Activated CD8-positive, alpha-beta T cell treated with anti-CD3 and anti-CD28 coated beads for 36 hours (primary cell): ENCODE measurements at regions not wholly inside any gene's neighbourhood (a gene's known extent, or its start where the extent isn't known, plus 50 kb on each side); places are given as distances from the start of the nearest gene placed in this dataset.
"Not testable (repeated sequence)": the region's sequence is repeated elsewhere in the genome, so short reads cannot be mapped to it uniquely, and the experiment has no call there.

ENCODE experiments used
- ATAC-seq: fragments of 200-7000 bp; cut with Tn5 transposase; one replicate; pipeline ENCODE4 v1.10.0; 2021; ENCODE audit warnings: mild to moderate bottlenecking, moderate library complexity
- CTCF ChIA-PET: fragments of 350-600 bp; sonication (Branson Sonifier 250); formaldehyde crosslinking; loops from one replicate; lab custom pipeline; 2021; ENCODE audit warnings: antibody characterized with exemption; lab: Charles Lee
- POLR2A ChIA-PET: fragments of 350-600 bp; sonication (Branson Sonifier 250); formaldehyde crosslinking; loops from one replicate; lab custom pipeline; 2021; ENCODE audit warnings: antibody characterized with exemption; lab: Charles Lee
- DNase-seq: peaks from one replicate; pipeline ENCODE4 v3.0.0-alpha.2; 2020
- H3K27ac Mint-ChIP-seq: one replicate; pipeline ENCODE4 v1.8.0; 2021; ENCODE audit warnings: mild to moderate bottlenecking, mixed read lengths
- H3K27me3 Mint-ChIP-seq: one replicate; pipeline ENCODE4 v1.8.0; 2021; ENCODE audit warnings: mixed read lengths
- H3K36me3 Mint-ChIP-seq: one replicate; pipeline ENCODE4 v1.8.0; 2021; ENCODE audit warnings: low read depth, mixed read lengths
- H3K4me1 Mint-ChIP-seq: one replicate; pipeline ENCODE4 v1.8.0; 2021; ENCODE audit warnings: low read depth, mixed read lengths
- H3K4me3 Mint-ChIP-seq: one replicate; pipeline ENCODE4 v1.8.0; 2021; ENCODE audit warnings: mild to moderate bottlenecking, moderate library complexity, mixed read lengths
- H3K9me3 Mint-ChIP-seq: one replicate; pipeline ENCODE4 v1.8.0; 2021; ENCODE audit warnings: mixed read lengths
- CTCF ChIP-seq: fragments of 200-600 bp; IDR thresholded peaks from one replicate; pipeline ENCODE4 v1.8.0; 2022; ENCODE audit warnings: antibody characterized with exemption, mild to moderate bottlenecking
- intact Hi-C: fragments of 100-400 bp; cut with micrococcal nuclease; formaldehyde crosslinking; loops from one replicate; pipeline ENCODE4 v1.10.0; 2022

GRCh38 chr4:123675567-123675966 lies 279.0 kb downstream of the SPRY1 start:
- no peaks in the 10 kb centered on the region for H3K9me3 Mint-ChIP-seq
- CTCF ChIA-PET, result no interaction called here
- H3K36me3 Mint-ChIP-seq, result no peaks in the 10 kb centered on the region
- TF ChIP-seq CTCF, result no peak
- POLR2A ChIA-PET, result no interaction called here
- peaks cover 14% of the 10 kb centered on the region for H3K4me1 Mint-ChIP-seq
- H3K4me3 Mint-ChIP-seq, result no peak overlapping the region
- DNase-seq (no peak), ATAC-seq (no peak)
- intact Hi-C loops, result no loop called here
- H3K27ac Mint-ChIP-seq, result no peak overlapping the region
- peaks cover 34% of the 10 kb centered on the region for H3K27me3 Mint-ChIP-seq

GRCh38 chr4:123676071-123676889 lies 279.7 kb downstream of the SPRY1 start:
- Mint-ChIP-seq H3K4me3 (no peak overlapping the region), H3K36me3 (no peaks in the 10 kb centered on the region), H3K4me1 (peaks cover 14% of the 10 kb centered on the region), H3K27ac (no peak overlapping the region), H3K27me3 (peaks cover 31% of the 10 kb centered on the region), H3K9me3 (no peaks in the 10 kb centered on the region)
- ATAC-seq (no peak), DNase-seq (no peak)
- TF ChIP-seq CTCF, result no peak
- intact Hi-C loops, result no loop called here
- ChIA-PET POLR2A (no interaction called here), CTCF (no interaction called here)

- no peak overlapping the region for H3K27ac Mint-ChIP-seq
- ChIA-PET CTCF (no interaction called here), POLR2A (no interaction called here)
- intact Hi-C loops, result no loop called here
- H3K4me1 Mint-ChIP-seq, result peaks cover 10% of the 10 kb centered on the region
- no peaks in the 10 kb centered on the region for H3K36me3 Mint-ChIP-seq
- H3K9me3 Mint-ChIP-seq, result no peaks in the 10 kb centered on the region
- no peak overlapping the region for H3K4me3 Mint-ChIP-seq
- no peak for DNase-seq
- peaks cover 28% of the 10 kb centered on the region for H3K27me3 Mint-ChIP-seq
- ATAC-seq, result no peak
- TF ChIP-seq CTCF, result no peak
Observed at GRCh38 chr4:123676890-123677229, 280.3 kb downstream of the SPRY1 start.

GRCh38 chr4:123682931-123683330 lies 286.3 kb downstream of the SPRY1 start:
- CTCF ChIA-PET, result no interaction called here
- no peak for ATAC-seq
- H3K27me3 Mint-ChIP-seq, result peaks cover 15% of the 10 kb centered on the region
- H3K27ac Mint-ChIP-seq, result no peak overlapping the region
- no peak for TF ChIP-seq CTCF
- intact Hi-C loops, result no loop called here
- no peaks in the 10 kb centered on the region for H3K36me3 Mint-ChIP-seq
- H3K4me1 Mint-ChIP-seq, result no peaks in the 10 kb centered on the region
- no peak for DNase-seq
- H3K4me3 Mint-ChIP-seq, result no peak overlapping the region
- H3K9me3 Mint-ChIP-seq, result peaks cover 5% of the 10 kb centered on the region
- POLR2A ChIA-PET, result no interaction called here

- POLR2A ChIA-PET, H3K4me3 Mint-ChIP-seq, DNase-seq, H3K36me3 Mint-ChIP-seq, H3K27ac Mint-ChIP-seq, H3K4me1 Mint-ChIP-seq, CTCF ChIA-PET, intact Hi-C loops, ATAC-seq, H3K27me3 Mint-ChIP-seq: not testable (repeated sequence)
- H3K9me3 Mint-ChIP-seq, result peaks cover 11% of the 10 kb centered on the region
Observed at GRCh38 chr4:123684937-123685336, 288.3 kb downstream of the SPRY1 start.

- ATAC-seq, H3K4me3 Mint-ChIP-seq, POLR2A ChIA-PET, H3K9me3 Mint-ChIP-seq, H3K4me1 Mint-ChIP-seq, H3K27me3 Mint-ChIP-seq, H3K27ac Mint-ChIP-seq, DNase-seq, intact Hi-C loops, CTCF ChIA-PET, H3K36me3 Mint-ChIP-seq: not testable (repeated sequence)
Observed at GRCh38 chr4:123695531-123695930, 298.9 kb downstream of the SPRY1 start.
